SU-DHL-6 (cell line): ENCODE measurements at regions not wholly inside any gene's neighbourhood (a gene's known extent, or its start where the extent isn't known, plus 50 kb on each side); places are given as distances from the start of the nearest gene placed in this dataset.

Experiments used
- CTCF ChIP-seq: fragments of 200-600 bp; sonication (generic); IDR thresholded peaks from one replicate; pipeline ENCODE4 v1.5.1; 2017; ENCODE audit warnings: antibody characterized with exemption, mild to moderate bottlenecking, low read length, moderate library complexity; ENCODE audit not compliant: insufficient read depth, poor library complexity, severe bottlenecking
- EZH2phosphoT487 ChIP-seq: fragments of 200-600 bp; sonication (generic), shearing (Covaris generic); conservative IDR thresholded peaks from 2 replicates; pipeline ENCODE4 v1.6.1; 2018; ENCODE audit warnings: mild to moderate bottlenecking, antibody characterized with exemption, low read length, moderate library complexity, mixed read lengths

GRCh38 chr16:51635181-51635580 lies 484.1 kb upstream of the SALL1 start:
- no peak for TF ChIP-seq CTCF
- TF ChIP-seq EZH2phosphoT487: no peak
